ENCODE measurements at regions not wholly inside any gene's neighbourhood (a gene's known extent, or its start where the extent isn't known, plus 50 kb on each side); places are given as distances from the start of the nearest gene placed in this dataset.

DNA sequence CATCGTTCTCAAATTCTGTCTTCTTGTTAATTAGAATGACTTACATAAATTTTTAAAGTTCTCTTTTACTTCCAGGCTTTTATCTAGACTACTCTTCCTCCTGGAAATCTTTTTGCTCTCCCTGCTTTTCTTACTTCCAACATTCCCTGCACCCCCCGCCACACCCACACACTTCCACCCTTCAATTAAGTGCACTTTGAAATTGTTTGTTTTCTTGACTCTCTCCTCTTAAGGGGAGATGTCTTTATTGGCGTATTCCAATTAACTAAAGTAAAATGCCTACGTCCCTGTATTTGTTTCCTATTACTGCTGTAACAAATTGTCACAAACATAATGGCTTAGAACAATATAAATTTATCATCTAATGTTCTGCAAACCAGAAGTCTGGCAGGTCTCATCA is 125.2 kb upstream of the KRR1 start:
- no peak for TF ChIP-seq CTCF (IDR thresholded peaks at IDR 0.05)
- TF ChIP-seq POLR2A (IDR thresholded peaks at IDR 0.05), result no peak
- no peak for TF ChIP-seq POLR2AphosphoS5 (IDR thresholded peaks at IDR 0.05; ENCODE audit: insufficient read depth in 1 of 2, low read depth in 1 of 2)

All from vagina (tissue), 2 donors.